ENCODE measurements at regions not wholly inside any gene's neighbourhood (a gene's known extent, or its start where the extent isn't known, plus 50 kb on each side); places are given as distances from the start of the nearest gene placed in this dataset.

DNA sequence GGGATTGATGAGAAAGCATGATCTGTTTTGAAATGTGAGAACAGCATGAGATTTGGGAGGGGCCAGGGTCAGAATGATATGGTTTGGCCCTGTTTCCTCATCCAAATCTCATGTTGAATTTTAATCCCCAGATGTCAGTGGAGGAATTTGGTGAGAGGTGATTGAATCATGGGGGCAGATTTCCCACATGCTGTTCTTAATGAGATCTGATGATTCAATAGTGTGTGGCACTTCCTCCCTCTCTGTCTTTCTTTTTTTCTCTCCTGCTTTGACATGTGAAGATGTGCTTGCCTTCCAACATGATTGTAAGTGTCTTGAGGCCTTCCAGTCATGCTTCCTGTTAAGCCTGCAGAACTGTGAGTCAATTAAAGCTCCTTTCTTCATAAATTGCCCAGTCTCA is 1060.3 kb upstream of the CITED2 start:
- Histone ChIP-seq H3K27ac (no peak overlapping the region), H3K4me3 (no peak overlapping the region)
- TF ChIP-seq, protein P1, sequence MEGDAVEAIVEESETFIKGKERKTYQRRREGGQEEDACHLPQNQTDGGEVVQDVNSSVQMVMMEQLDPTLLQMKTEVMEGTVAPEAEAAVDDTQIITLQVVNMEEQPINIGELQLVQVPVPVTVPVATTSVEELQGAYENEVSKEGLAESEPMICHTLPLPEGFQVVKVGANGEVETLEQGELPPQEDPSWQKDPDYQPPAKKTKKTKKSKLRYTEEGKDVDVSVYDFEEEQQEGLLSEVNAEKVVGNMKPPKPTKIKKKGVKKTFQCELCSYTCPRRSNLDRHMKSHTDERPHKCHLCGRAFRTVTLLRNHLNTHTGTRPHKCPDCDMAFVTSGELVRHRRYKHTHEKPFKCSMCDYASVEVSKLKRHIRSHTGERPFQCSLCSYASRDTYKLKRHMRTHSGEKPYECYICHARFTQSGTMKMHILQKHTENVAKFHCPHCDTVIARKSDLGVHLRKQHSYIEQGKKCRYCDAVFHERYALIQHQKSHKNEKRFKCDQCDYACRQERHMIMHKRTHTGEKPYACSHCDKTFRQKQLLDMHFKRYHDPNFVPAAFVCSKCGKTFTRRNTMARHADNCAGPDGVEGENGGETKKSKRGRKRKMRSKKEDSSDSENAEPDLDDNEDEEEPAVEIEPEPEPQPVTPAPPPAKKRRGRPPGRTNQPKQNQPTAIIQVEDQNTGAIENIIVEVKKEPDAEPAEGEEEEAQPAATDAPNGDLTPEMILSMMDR (IDR thresholded peaks at IDR 0.05), result no peak
- DNase-seq (ENCODE audit: low spot score), result no peak

DNA sequence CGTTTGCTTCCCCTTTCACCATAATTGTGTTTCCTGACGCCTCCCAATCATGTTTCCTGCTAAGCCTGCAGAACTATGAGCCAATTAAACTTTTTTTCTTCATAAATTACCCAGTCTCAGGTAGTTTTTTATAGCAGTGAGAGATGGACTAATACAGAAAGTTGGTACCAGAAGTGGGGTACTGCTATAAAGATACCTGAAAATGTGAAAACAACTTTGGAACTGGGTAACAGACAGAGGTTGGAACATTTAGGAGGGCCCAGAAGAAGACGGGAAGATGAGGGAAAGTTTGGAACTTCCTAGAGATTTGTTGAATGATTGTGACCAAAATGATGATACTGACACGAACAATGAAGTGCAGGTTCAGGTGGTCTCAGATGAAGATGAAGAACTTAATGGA is 1058.6 kb upstream of the CITED2 start:
- no peak for DNase-seq (ENCODE audit: low spot score)
- TF ChIP-seq, protein P1 (IDR thresholded peaks at IDR 0.05), result no peak
- Histone ChIP-seq H3K27ac (no peak overlapping the region), H3K4me3 (no peak overlapping the region)

DNA sequence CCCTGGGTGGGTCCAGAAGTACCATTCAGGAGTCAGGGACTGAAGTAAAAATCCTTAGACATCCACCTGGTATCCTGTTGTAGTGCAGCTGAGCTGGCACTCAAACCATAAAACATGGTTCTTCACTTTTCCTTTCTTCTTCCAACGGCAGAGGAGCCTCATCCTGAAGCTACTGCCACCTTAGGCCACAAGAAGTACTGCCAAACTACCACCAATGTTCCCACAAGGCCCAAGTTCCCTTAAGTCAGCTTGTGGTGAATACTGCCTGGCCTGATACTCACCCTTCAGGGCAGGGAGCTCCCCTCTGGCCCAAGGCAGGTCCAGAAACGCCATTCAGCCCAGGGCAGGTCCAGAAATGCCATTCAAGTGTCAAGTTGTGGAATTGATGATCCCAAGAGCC is 1053.4 kb upstream of the CITED2 start:
- Histone ChIP-seq H3K4me3 (no peak overlapping the region), H3K27ac (no peak overlapping the region)
- DNase-seq (ENCODE audit: low spot score), result no peak
- TF ChIP-seq, protein P1 (IDR thresholded peaks at IDR 0.05), result no peak

DNA sequence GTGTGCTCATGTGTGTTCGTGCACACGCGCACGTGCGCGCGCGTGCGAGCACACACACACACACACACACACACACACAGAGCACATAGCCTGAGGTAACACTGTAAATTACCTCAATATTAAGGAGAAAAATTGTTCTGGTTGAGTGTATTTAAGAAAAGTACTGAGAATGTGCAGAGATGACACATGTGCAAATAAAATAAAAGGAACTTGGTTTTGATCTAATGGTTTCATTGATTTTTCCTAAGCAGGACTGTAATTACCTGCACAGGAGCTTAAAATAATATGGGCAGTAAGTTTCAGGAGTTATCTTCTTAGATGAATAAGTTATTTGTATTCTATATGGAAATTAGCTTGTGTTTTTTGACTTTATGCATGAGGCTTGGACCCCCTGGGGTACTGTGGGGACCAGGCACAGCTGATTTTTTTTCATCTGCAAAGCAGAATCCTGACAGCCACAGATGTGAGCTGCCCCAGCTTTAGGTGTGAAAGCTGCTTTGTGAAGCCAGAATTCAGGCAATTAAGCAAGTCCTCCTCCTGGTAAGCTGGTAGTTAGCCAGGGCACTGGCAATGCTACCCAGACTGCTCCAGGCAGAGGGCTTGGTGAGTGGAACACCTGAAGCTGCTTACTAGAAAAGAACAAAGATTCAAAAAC is 1040.6 kb upstream of the CITED2 start:
- TF ChIP-seq, protein P1 (IDR thresholded peaks at IDR 0.05), result no peak
- no peak for DNase-seq (ENCODE audit: low spot score)
- no peak overlapping the region for H3K4me3 ChIP-seq
- H3K27ac ChIP-seq, result no peak overlapping the region

DNA sequence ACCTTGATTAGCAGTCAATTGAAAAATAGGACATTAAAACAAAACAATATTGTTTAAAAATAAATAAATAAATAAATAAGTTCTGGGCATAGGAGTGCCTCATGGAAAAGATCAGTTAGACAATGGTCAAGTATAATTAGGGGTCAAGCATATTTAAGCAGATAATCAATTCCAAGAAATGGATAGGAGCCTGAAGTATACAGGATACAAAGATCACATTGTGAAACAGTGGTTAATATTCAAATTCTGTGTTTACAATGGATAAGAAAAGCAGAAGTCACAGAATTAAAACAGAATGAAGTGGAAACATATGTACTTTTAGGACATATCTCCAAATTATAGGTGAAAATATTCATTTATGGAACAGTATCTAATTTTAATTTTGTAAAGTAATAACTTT is 1028.6 kb upstream of the CITED2 start:
- H3K27ac ChIP-seq, result no peak overlapping the region
- TF ChIP-seq, protein P1 (IDR thresholded peaks at IDR 0.05), result no peak

DNA sequence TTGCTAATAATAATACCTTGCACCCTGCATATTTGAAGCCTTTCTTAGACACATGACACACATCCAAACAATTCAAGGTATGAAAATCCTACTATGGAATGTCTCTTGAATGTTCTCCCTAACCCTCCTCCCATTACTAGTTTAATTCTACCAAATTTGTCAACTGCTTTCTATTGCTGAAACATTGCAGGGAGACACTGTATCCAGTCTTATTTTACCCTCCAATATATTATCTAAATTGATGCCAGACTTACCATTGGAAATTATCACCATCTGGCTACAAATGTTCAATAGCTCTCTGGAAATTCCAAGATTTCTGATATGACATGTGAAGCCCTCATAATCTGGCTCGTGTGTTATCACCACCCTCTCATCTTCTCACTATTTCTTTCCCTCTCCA is 1027.3 kb upstream of the CITED2 start:
- DNase-seq (ENCODE audit: low spot score), result no peak
- Histone ChIP-seq H3K27ac (no peak overlapping the region), H3K4me3 (no peak overlapping the region)
- TF ChIP-seq, protein P1 (IDR thresholded peaks at IDR 0.05), result no peak

More for the DNA sequence above, 1028.6 kb upstream of the CITED2 start:
- H3K4me3 ChIP-seq, result no peak overlapping the region
- no peak for DNase-seq (ENCODE audit: low spot score)

DNA sequence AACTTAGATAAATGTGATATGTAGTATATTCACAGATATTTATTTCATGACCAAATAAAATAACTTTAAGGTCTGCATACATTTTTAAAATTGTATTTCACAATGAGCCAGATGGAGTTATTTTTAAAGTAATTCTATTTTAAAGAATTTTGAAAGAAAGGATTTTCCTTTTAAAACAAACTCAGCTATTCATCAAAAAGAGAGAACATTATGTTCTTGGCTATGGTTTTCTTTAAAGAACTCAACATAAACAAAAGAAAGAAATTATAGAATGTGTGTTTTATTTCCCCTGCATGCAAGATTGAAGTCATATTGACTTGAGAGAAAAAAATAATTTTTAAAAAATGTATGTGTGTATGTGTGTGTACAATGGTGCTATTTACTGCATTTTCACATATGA is 1023.6 kb upstream of the CITED2 start:
- Histone ChIP-seq H3K4me3 (no peak overlapping the region), H3K27ac (no peak overlapping the region)
- TF ChIP-seq, protein P1 (IDR thresholded peaks at IDR 0.05), result no peak
- no peak for DNase-seq (ENCODE audit: low spot score)

Measured in coronary artery (tissue), 2 donors.